Activated CD4-positive, alpha-beta T cell treated with anti-CD3 and anti-CD28 coated beads for 36 hours (primary cell): ENCODE measurements at regions not wholly inside any gene's neighbourhood (a gene's known extent, or its start where the extent isn't known, plus 50 kb on each side); places are given as distances from the start of the nearest gene placed in this dataset.
"Not testable (repeated sequence)": the region's sequence is repeated elsewhere in the genome, so short reads cannot be mapped to it uniquely, and the experiment has no call there.

ENCODE experiments used
- ATAC-seq: fragments of 200-7000 bp; cut with Tn5 transposase; one replicate; pipeline ENCODE4 v1.10.0; 2021; ENCODE audit warnings: mild to moderate bottlenecking, moderate library complexity
- CTCF ChIA-PET: fragments of 350-600 bp; sonication (Branson Sonifier 250); formaldehyde crosslinking; loops from one replicate; lab custom pipeline; 2021; ENCODE audit warnings: antibody characterized with exemption; lab: Charles Lee
- POLR2A ChIA-PET: fragments of 350-600 bp; sonication (Branson Sonifier 250); formaldehyde crosslinking; loops from one replicate; lab custom pipeline; 2021; ENCODE audit warnings: antibody characterized with exemption, inconsistent platforms; lab: Charles Lee
- DNase-seq: peaks from one replicate; pipeline ENCODE4 v3.0.0-alpha.2; 2020
- H3K27ac Mint-ChIP-seq: one replicate; pipeline ENCODE4 v1.8.0; 2021; ENCODE audit warnings: mixed read lengths
- H3K27me3 Mint-ChIP-seq: one replicate; pipeline ENCODE4 v1.8.0; 2021; ENCODE audit warnings: mixed read lengths
- H3K36me3 Mint-ChIP-seq: one replicate; pipeline ENCODE4 v1.8.0; 2021; ENCODE audit warnings: low read depth, mixed read lengths
- H3K4me1 Mint-ChIP-seq: one replicate; pipeline ENCODE4 v1.8.0; 2021; ENCODE audit warnings: mixed read lengths
- H3K4me3 Mint-ChIP-seq: one replicate; pipeline ENCODE4 v1.8.0; 2021; ENCODE audit warnings: mild to moderate bottlenecking, moderate library complexity, mixed read lengths
- H3K9me3 Mint-ChIP-seq: one replicate; pipeline ENCODE4 v1.8.0; 2021; ENCODE audit warnings: low read depth, mixed read lengths
- intact Hi-C, 2 experiments: fragments of 100-400 bp; cut with DNase I in 1 of 2; cut with micrococcal nuclease in 1 of 2; formaldehyde crosslinking; loops; one replicate each; pipeline versions ENCODE4 v1.14.2 to v1.15.1; 2022 to 2024; cut with DNase I, micrococcal nuclease

DNA sequence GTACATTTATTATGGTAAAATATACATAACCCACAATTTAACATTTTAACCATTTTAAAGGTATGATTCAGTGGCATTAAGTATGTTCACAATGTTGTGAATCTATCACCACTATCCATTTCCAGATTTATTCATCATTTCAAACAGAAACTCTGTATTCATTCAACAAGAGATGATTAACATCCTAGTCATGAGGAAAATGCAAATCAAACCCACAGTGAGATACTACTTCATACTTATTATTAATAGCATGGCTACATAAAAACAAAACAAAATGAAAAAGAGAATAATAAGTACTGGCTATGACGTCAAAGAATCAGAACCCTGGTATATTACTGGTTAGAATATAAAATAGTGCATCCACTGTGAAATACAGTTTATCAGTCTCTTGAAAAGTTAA is 386.6 kb upstream of the POM121L12 start:
- Mint-ChIP-seq H3K27me3 (no peaks in the 10 kb centered on the region), H3K9me3 (peaks cover 7% of the 10 kb centered on the region), H3K4me3 (no peak overlapping the region), H3K27ac (no peak overlapping the region), H3K36me3 (no peaks in the 10 kb centered on the region), H3K4me1 (no peaks in the 10 kb centered on the region)
- POLR2A ChIA-PET = no interaction called here
- CTCF ChIA-PET = no interaction called here
- intact Hi-C loops = no loop called here
- ATAC-seq (no peak), DNase-seq (no peak)

DNA sequence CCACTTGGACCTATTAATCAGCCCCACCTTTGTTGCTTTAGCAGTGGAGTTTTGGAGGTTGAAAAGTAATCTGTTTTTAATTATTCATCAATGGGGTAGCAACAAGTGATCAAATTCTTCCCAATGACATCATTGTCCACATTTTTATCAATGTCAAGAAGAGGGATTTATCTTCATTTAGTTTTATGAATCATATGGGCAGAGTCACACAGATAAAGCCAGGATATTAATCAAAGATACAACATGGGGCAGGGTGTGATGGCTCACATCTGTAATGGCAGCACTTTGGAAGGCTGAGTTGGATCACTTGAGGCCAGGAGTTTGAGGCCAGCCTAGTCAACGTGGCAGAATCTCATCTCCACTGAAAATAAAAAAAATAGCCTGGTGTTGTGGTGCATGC is 388.4 kb upstream of the POM121L12 start:
- H3K4me3 Mint-ChIP-seq = no peak overlapping the region
- no peaks in the 10 kb centered on the region for H3K36me3 Mint-ChIP-seq
- DNase-seq = no peak
- H3K4me1 Mint-ChIP-seq = no peaks in the 10 kb centered on the region
- CTCF ChIA-PET = no interaction called here
- no peak overlapping the region for H3K27ac Mint-ChIP-seq
- H3K9me3 Mint-ChIP-seq = peaks cover 7% of the 10 kb centered on the region
- POLR2A ChIA-PET = no interaction called here
- no peak for ATAC-seq
- intact Hi-C loops = no loop called here
- no peaks in the 10 kb centered on the region for H3K27me3 Mint-ChIP-seq

DNA sequence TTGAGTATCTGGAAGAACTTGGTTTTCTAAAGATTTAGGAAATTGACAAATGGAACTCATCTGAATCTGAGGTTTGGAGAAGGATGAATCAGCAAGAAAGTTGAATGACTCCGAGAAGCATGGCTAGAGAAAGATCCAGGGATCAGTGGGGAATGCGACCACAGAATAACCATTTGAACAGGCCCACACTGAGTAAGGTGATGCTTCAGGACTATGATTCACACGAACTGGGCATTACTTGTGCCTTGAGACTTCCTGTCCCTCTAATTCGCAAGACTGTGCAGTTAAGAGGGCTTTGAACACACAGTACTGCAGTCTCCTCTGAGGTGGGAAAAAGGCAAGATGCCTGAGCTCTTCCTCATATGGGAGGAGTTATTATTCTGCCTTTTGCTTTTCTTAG is 395.5 kb upstream of the POM121L12 start:
- no peak overlapping the region for H3K4me3 Mint-ChIP-seq
- intact Hi-C loops = no loop called here
- no peak for ATAC-seq
- no peak overlapping the region for H3K27ac Mint-ChIP-seq
- peaks cover 6% of the 10 kb centered on the region for H3K9me3 Mint-ChIP-seq
- no peak for DNase-seq
- no peaks in the 10 kb centered on the region for H3K27me3 Mint-ChIP-seq
- no peaks in the 10 kb centered on the region for H3K4me1 Mint-ChIP-seq
- H3K36me3 Mint-ChIP-seq = no peaks in the 10 kb centered on the region
- ChIA-PET CTCF (no interaction called here), POLR2A (no interaction called here)

DNA sequence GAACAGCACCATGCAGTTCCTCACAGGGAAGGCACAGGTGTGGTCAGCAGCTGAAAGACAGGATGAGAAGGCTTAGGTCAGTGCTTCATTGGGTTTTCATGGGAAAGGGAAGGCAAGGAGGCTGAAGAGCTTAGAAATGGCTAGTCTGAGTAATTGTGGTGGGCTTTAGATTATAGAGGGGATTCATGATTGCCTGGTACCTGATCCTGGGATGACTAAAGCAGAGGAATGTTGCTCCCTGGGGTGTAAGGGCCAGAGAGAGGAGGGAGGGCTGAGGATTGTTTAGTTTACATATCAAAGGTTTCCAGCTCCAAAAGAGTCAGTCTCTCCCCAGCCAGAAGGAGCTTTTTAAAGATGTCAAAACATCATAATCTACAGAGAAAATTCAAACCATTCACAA is 396.3 kb upstream of the POM121L12 start:
- no peak overlapping the region for H3K4me3 Mint-ChIP-seq
- ChIA-PET CTCF (no interaction called here), POLR2A (no interaction called here)
- H3K4me1 Mint-ChIP-seq = no peaks in the 10 kb centered on the region
- peaks cover 6% of the 10 kb centered on the region for H3K9me3 Mint-ChIP-seq
- H3K27ac Mint-ChIP-seq = no peak overlapping the region
- no peak for ATAC-seq
- no peaks in the 10 kb centered on the region for H3K27me3 Mint-ChIP-seq
- intact Hi-C loops = no loop called here
- no peak for DNase-seq
- no peaks in the 10 kb centered on the region for H3K36me3 Mint-ChIP-seq

DNA sequence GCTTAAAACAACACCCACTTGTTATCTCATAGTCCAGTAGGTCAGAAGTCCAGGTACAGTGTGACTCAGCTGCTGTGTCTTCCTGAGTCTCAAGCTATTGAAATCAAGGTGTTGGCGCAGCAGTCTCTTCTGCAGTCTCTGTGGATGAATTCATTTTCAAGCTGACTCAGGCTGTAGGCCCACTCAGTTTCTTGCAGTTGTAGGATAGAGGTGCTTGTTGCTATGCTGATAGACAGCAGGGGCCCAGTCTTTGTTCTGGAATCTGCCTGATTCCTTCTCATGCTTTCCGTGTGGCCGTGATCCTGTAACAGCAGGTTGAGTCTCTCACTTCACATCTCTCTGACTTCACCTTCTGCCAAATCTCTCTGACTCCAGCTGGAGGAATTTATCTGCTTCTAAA is 400.4 kb upstream of the POM121L12 start:
- H3K4me3 Mint-ChIP-seq = no peak overlapping the region
- ATAC-seq = no peak
- intact Hi-C loops = no loop called here
- CTCF ChIA-PET = no interaction called here
- H3K4me1 Mint-ChIP-seq = no peaks in the 10 kb centered on the region
- H3K36me3 Mint-ChIP-seq = no peaks in the 10 kb centered on the region
- peaks cover 7% of the 10 kb centered on the region for H3K9me3 Mint-ChIP-seq
- H3K27me3 Mint-ChIP-seq = no peaks in the 10 kb centered on the region
- POLR2A ChIA-PET = no interaction called here
- no peak for DNase-seq
- no peak overlapping the region for H3K27ac Mint-ChIP-seq

DNA sequence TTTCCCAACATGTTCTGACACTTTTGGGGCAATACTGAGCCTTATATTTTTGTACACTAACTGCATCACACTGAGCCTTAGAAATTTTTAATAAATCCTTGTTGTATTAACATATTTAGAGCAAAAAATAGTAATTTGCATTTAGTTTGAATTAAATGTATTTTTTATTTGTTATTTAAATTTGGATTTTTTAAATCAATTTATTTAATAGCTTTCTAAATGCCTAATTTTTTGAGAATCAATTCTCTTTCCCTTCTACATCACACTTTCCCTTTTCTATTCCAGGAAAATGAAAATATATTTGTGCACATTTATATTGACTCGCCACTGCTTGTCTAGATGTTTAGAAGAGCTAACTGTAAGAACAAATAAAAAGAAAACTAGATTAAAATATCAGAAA is 414.6 kb upstream of the POM121L12 start:
- ChIA-PET CTCF (no interaction called here), POLR2A (no interaction called here)
- H3K36me3 Mint-ChIP-seq = no peaks in the 10 kb centered on the region
- no peak overlapping the region for H3K4me3 Mint-ChIP-seq
- intact Hi-C loops = no loop called here
- ATAC-seq = no peak
- no peak for DNase-seq
- no peaks in the 10 kb centered on the region for H3K4me1 Mint-ChIP-seq
- H3K27me3 Mint-ChIP-seq = no peaks in the 10 kb centered on the region
- H3K27ac Mint-ChIP-seq = no peak overlapping the region
- H3K9me3 Mint-ChIP-seq = peaks cover 5% of the 10 kb centered on the region

DNA sequence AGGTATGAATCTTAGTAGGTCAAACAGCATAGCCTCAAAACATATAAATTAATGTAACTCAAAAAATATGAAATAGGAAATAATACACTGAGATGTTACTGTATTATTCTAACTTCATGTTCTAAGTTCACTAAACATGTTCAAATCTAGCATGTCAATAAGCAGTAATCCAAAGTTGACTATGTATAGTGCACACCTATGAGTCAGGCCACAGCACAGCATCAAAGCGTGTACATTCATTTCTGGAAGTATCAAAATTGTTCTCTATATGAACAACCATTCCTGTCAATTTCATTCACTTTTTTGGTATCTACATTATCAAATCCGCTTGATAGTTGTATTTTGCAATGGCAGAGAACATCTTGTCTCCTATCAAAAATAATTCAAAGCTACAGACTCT is 418.9 kb upstream of the POM121L12 start:
- ATAC-seq (peak; percentile 36), DNase-seq (no peak)
- Mint-ChIP-seq H3K36me3 (no peaks in the 10 kb centered on the region), H3K9me3 (peaks cover 3% of the 10 kb centered on the region), H3K4me3 (no peak overlapping the region), H3K27me3 (no peaks in the 10 kb centered on the region), H3K4me1 (no peaks in the 10 kb centered on the region), H3K27ac (no peak overlapping the region)
- intact Hi-C loops = no loop called here
- ChIA-PET POLR2A (no interaction called here), CTCF (no interaction called here)

DNA sequence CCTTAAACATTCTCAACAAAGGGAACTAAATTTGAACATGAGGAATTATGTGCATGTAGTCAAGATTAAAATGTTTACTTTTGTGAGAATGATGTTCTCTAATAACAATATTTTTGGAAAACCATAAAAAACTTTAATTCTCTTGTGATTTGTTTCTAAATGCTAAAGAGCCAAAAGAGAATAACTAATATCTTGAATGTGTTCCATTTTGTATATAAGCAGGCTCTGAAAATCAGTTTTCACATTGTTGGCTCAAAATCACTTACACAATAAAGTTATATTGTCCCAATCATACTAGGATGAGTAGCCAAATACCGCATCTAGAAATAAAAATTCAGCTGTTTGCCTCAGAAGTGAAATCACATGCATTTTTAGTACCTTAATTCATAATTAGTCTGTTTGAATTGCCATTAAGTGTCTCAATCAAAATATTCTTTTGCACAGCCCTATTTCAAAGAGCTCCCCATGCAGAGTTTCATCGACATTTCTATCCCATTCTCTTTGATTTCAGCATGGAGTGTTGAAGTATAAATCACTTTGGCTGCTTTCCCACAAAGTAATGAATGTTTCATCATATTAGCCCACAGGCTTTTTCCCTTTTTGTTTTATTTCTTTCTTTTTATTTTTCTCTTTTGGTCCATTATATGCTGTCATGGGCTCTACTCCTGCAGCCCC is 420.3 kb upstream of the POM121L12 start:
- no peak overlapping the region for H3K27ac Mint-ChIP-seq
- no peaks in the 10 kb centered on the region for H3K4me1 Mint-ChIP-seq
- intact Hi-C loops = no loop called here
- no peaks in the 10 kb centered on the region for H3K36me3 Mint-ChIP-seq
- peaks cover 2% of the 10 kb centered on the region for H3K9me3 Mint-ChIP-seq
- CTCF ChIA-PET = no interaction called here
- H3K27me3 Mint-ChIP-seq = no peaks in the 10 kb centered on the region
- no peak for DNase-seq
- ATAC-seq = no peak
- POLR2A ChIA-PET = no interaction called here
- no peak overlapping the region for H3K4me3 Mint-ChIP-seq

DNA sequence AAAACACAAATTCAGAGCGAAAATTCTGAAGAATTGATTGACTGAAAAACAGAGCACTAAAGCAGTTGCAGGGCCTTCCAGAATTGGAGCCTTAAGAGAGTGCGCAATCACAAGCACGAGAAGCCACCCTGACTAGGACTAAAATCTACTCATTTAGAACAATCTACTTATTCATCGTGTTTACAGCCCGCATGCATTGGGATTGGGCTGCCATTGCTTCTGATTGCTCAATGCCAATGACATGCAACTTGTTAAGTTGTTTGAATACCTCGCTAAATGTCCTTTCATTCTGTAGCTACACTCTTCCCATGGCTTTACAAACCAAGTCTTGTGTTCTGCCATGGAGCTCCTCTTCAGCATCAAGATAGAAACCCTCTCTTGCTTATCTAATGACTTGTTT is 425.9 kb upstream of the POM121L12 start:
- no peaks in the 10 kb centered on the region for H3K36me3 Mint-ChIP-seq
- no peak overlapping the region for H3K4me3 Mint-ChIP-seq
- DNase-seq (no peak), ATAC-seq (no peak)
- intact Hi-C loops = no loop called here
- no peaks in the 10 kb centered on the region for H3K27me3 Mint-ChIP-seq
- H3K4me1 Mint-ChIP-seq = no peaks in the 10 kb centered on the region
- no peak overlapping the region for H3K27ac Mint-ChIP-seq
- H3K9me3 Mint-ChIP-seq = peaks cover 8% of the 10 kb centered on the region
- ChIA-PET CTCF (no interaction called here), POLR2A (no interaction called here)

DNA sequence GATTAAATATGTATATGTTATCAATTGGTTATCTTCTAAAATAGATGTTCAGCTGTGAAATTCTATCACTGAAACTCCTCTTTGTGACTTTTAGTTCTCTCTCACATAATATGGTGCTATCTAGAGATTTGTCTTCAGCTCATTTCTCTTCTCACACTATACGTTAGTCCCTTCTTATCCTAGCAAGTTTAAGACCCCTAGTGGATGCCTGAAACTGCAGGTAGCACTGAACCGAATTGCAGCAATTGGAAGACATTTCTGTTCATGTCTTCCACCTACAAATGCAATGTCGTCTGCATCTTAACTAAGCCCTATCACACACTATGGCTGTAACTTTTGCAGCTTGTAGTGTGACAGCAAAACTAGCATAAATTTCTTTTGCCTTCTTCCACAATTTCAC is 442.7 kb upstream of the POM121L12 start:
- POLR2A ChIA-PET = no interaction called here
- Mint-ChIP-seq H3K4me3 (no peak overlapping the region), H3K9me3 (peaks cover 14% of the 10 kb centered on the region), H3K36me3 (no peaks in the 10 kb centered on the region), H3K27ac (no peak overlapping the region), H3K27me3 (no peaks in the 10 kb centered on the region), H3K4me1 (no peaks in the 10 kb centered on the region)
- DNase-seq = no peak
- ATAC-seq = no peak
- intact Hi-C loops = no loop called here
- CTCF ChIA-PET = no interaction called here

DNA sequence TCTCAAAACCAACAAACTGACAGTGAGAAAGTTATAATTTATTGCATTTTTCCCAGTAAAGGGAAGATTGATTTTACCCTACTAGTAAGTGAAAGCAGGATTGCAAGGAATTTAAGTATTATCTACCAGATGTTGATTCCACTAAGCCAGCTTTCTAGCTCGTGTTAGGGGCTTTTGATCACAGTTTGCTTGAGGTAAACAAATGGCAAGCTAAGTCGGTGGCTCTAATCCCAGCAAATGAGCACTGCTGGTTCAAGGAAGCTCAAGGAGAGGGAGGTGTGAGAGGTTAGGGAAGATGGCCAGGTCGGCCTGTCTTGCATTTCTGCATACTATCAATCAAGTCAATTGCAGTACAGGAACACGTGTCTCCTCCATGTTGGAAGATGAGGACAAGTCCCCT is 448.7 kb upstream of the POM121L12 start:
- intact Hi-C loops = no loop called here
- ChIA-PET POLR2A (no interaction called here), CTCF (no interaction called here)
- Mint-ChIP-seq H3K4me3 (no peak overlapping the region), H3K27ac (no peak overlapping the region), H3K9me3 (no peaks in the 10 kb centered on the region), H3K27me3 (no peaks in the 10 kb centered on the region), H3K36me3 (no peaks in the 10 kb centered on the region), H3K4me1 (no peaks in the 10 kb centered on the region)
- DNase-seq (no peak), ATAC-seq (no peak)

DNA sequence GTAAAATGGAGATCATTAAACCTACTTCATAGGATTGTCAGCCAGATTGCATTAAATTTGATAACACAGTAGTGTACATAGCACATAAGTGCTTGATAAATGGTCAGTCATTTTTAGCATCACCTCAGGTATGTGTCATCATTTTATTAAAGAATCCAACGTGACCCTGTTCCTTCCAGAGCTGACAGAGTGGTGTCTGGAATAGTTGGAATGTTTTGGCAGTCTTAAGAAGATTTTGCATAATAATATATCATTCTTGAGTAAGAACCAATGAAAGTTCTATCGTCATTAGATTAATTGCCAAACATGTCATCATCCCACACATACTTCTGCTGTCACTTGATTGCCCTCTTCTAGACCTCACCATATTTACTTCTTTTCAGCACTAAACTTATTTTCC is 451.4 kb upstream of the POM121L12 start:
- intact Hi-C loops = no loop called here
- no peaks in the 10 kb centered on the region for H3K9me3 Mint-ChIP-seq
- no peaks in the 10 kb centered on the region for H3K4me1 Mint-ChIP-seq
- DNase-seq (no peak), ATAC-seq (no peak)
- H3K27ac Mint-ChIP-seq = no peak overlapping the region
- H3K27me3 Mint-ChIP-seq = no peaks in the 10 kb centered on the region
- H3K4me3 Mint-ChIP-seq = no peak overlapping the region
- CTCF ChIA-PET = no interaction called here
- H3K36me3 Mint-ChIP-seq = no peaks in the 10 kb centered on the region
- POLR2A ChIA-PET = no interaction called here

DNA sequence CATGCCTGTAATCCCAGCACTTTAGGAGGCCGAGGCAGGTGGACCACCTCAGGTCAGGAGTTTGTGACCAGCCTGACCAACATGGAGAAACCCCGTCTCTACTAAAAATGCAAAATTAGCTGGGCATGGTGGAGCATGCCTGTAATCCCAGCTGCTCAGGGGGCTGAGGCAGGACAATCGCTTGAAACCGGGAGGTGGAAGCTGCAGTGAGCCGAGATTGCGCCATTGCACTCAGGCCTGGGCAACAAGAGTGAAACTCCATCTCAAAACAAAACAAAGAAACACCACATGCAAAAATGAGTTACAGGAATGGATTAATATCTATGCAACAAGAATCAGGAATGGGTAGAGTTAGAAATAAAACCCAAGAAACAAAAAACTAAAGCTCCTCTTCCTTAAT is 462.3 kb upstream of the POM121L12 start:
- POLR2A ChIA-PET, H3K4me1 Mint-ChIP-seq, H3K36me3 Mint-ChIP-seq, DNase-seq, H3K27me3 Mint-ChIP-seq, CTCF ChIA-PET, intact Hi-C loops, H3K9me3 Mint-ChIP-seq, H3K27ac Mint-ChIP-seq, ATAC-seq, H3K4me3 Mint-ChIP-seq: not testable (repeated sequence)
